A549 (cell line): ENCODE measurements at regions not wholly inside any gene's neighbourhood (a gene's known extent, or its start where the extent isn't known, plus 50 kb on each side); places are given as distances from the start of the nearest gene placed in this dataset.

Experiments
- MAZ ChIP-seq: fragments of 150-350 bp; IDR thresholded peaks from 2 replicates; pipeline ENCODE4 v1.6.1; 2014; ENCODE audit warnings: antibody characterized with exemption, low read depth, low read length, borderline replicate concordance
- POLR2A ChIP-seq: IDR thresholded peaks from 2 replicates; pipeline ENCODE4 v1.6.1; 2012; ENCODE audit warnings: mild to moderate bottlenecking, low read length
- TF ChIP-seq, protein P1 (sequence below): fragments of >200 bp; sonication (Bioruptor Twin); formaldehyde crosslinking; IDR thresholded peaks from 3 replicates; pipeline ENCODE4 v1.5.1; 2016
- TF ChIP-seq, protein P2 (sequence below): IDR thresholded peaks from 2 replicates; pipeline ENCODE4 v1.6.1; 2012; ENCODE audit warnings: low read depth, borderline replicate concordance

DNA sequence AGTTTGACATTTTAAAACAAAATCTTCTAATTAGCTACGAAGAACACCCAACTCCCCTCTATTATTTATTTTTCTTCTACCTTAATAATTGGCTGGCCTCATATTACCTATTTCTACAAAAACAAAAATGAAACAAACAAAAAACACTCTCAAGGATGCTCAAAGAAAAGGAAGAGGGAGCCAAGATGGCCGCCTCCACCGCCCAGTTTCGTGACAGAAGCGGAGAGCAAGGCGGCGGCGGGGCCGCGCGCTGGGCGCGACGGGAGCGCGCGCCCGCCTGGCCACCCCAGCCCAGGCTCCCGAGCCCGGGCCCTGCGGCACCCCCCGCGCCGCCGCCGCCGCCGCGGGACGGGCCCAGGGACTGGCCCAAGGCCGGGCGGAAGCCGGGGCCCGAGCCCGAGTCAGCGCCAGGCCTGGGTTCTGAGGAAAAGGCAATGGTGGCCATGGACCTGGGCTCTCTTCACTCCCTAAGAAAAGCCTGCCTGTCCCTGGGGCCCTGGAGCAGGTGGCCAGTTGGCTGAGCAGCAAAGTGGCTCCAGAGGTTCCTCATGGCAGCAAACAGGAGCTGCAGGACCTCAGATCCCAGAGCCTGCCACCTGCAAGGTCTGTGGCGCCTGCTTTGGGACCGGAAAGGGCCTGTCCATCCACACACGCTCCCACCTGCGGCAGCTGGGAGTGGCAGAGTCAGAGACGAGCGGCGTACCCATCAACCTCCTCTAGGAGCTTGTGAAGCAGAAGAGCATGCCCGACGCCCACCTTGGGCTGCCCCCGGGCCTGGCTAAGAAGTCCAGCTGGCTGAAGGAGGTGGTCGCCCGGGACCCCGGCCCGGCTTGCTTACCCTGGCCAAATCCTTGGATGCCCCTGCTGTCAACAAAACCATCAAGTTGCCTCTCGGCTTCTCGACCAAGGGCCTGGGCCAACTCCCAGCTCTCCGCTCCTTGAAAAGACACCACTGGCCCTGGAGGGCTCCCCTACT, 543.2 kb upstream of the CCDC179 start:
- TF ChIP-seq MAZ (no peak), POLR2A (no peak)
- TF ChIP-seq, protein P1, sequence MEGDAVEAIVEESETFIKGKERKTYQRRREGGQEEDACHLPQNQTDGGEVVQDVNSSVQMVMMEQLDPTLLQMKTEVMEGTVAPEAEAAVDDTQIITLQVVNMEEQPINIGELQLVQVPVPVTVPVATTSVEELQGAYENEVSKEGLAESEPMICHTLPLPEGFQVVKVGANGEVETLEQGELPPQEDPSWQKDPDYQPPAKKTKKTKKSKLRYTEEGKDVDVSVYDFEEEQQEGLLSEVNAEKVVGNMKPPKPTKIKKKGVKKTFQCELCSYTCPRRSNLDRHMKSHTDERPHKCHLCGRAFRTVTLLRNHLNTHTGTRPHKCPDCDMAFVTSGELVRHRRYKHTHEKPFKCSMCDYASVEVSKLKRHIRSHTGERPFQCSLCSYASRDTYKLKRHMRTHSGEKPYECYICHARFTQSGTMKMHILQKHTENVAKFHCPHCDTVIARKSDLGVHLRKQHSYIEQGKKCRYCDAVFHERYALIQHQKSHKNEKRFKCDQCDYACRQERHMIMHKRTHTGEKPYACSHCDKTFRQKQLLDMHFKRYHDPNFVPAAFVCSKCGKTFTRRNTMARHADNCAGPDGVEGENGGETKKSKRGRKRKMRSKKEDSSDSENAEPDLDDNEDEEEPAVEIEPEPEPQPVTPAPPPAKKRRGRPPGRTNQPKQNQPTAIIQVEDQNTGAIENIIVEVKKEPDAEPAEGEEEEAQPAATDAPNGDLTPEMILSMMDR: no peak
- TF ChIP-seq, protein P2, sequence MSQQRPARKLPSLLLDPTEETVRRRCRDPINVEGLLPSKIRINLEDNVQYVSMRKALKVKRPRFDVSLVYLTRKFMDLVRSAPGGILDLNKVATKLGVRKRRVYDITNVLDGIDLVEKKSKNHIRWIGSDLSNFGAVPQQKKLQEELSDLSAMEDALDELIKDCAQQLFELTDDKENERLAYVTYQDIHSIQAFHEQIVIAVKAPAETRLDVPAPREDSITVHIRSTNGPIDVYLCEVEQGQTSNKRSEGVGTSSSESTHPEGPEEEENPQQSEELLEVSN: no peak
